ENCODE measurements at regions not wholly inside any gene's neighbourhood (a gene's known extent, or its start where the extent isn't known, plus 50 kb on each side); places are given as distances from the start of the nearest gene placed in this dataset.

DNA sequence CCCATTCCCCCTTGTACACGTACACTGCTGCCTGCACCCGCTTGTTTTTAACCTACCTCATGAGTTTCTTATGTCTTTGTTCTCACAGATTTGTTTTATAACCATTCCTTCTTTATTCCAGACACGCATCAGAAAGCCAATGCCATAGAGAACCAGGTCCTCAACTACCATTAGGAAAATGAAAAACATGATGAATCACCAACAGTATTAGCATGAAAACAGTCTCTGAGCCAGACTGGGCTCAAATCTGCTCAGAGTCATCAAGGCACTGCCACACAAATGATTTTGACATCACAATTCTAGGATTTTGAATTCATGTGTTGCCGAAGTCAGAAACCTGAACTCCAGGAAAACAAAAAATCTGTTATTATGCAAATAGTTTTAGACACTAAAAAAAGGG, 394.1 kb upstream of the GRIA1 start:
- TF ChIP-seq CTCF (IDR thresholded peaks at IDR 0.05; ENCODE audit: control extremely low read depth in 1 of 3, insufficient read depth in 1 of 3, low read depth in 1 of 3, low read length in 3 of 3) (no peak), RXRA (IDR thresholded peaks at IDR 0.05; ENCODE audit: insufficient read depth, low read depth, low read length) (no peak), POLR2A (IDR thresholded peaks at IDR 0.05; ENCODE audit: control extremely low read depth in 1 of 2, low read depth in 2 of 2, low read length in 2 of 2) (no peak), CREB1 (IDR thresholded peaks at IDR 0.05) (no peak), TCF12 (IDR thresholded peaks at IDR 0.05; ENCODE audit: low read depth, low read length) (no peak), GTF2F1 (IDR thresholded peaks at IDR 0.05; ENCODE audit: borderline replicate concordance, low read depth, low read length) (no peak), BACH1 (IDR thresholded peaks at IDR 0.05; ENCODE audit: low read length) (no peak), SIN3A (conservative IDR thresholded peaks at IDR 0.05 in 1 of 2, IDR thresholded peaks at IDR 0.05 in 1 of 2; ENCODE audit: low read depth in 1 of 2, low read length in 2 of 2) (no peak), JUND (IDR thresholded peaks at IDR 0.05; ENCODE audit: low read length) (no peak), USF2 (IDR thresholded peaks at IDR 0.05; ENCODE audit: low read length) (no peak), MAX (IDR thresholded peaks at IDR 0.05) (no peak)
